H9 (cell line): ENCODE measurements at regions not wholly inside any gene's neighbourhood (a gene's known extent, or its start where the extent isn't known, plus 50 kb on each side); places are given as distances from the start of the nearest gene placed in this dataset.

Experiments used
- DNase-seq: peaks from one replicate; pipeline ENCODE4 v3.0.0-alpha.2; 2017
- H2AFZ ChIP-seq: one replicate; pipeline ENCODE4 v1.6.1; 2013; ENCODE audit warnings: mild to moderate bottlenecking, low read length, control low read depth, moderate library complexity
- H2AK5ac ChIP-seq: 2 replicates; pipeline ENCODE4 v1.6.1; 2013; ENCODE audit warnings: low read length, control low read depth, mixed read lengths; ENCODE audit not compliant: insufficient read length
- H2BK120ac ChIP-seq: one replicate; pipeline ENCODE4 v1.6.1; 2013; ENCODE audit warnings: low read depth, mild to moderate bottlenecking, low read length, control low read depth, inconsistent platforms; ENCODE audit not compliant: poor library complexity, severe bottlenecking
- H2BK12ac ChIP-seq: 2 replicates; pipeline ENCODE4 v1.6.1; 2013; ENCODE audit warnings: low read length, control low read depth, mixed read lengths, low read depth; ENCODE audit not compliant: insufficient read length
- H2BK15ac ChIP-seq: 2 replicates; pipeline ENCODE4 v1.6.1; 2013; ENCODE audit warnings: low read depth, low read length, control low read depth
- H2BK20ac ChIP-seq: one replicate; pipeline ENCODE4 v1.6.1; 2013; ENCODE audit warnings: low read depth, mild to moderate bottlenecking, low read length, control low read depth, inconsistent platforms; ENCODE audit not compliant: poor library complexity, severe bottlenecking
- H2BK5ac ChIP-seq: 2 replicates; pipeline ENCODE4 v1.6.1; 2013; ENCODE audit warnings: low read length, control low read depth, mixed read lengths; ENCODE audit not compliant: insufficient read length
- H3K14ac ChIP-seq: 2 replicates; pipeline ENCODE4 v1.6.1; 2013; ENCODE audit warnings: low read length, control low read depth; ENCODE audit not compliant: insufficient read depth
- H3K18ac ChIP-seq: 2 replicates; pipeline ENCODE4 v1.6.1; 2013; ENCODE audit warnings: low read depth, mild to moderate bottlenecking, mixed read lengths, low read length, control low read depth; ENCODE audit not compliant: insufficient read length
- H3K23ac ChIP-seq: 2 replicates; pipeline ENCODE4 v1.6.1; 2013; ENCODE audit warnings: low read length, control low read depth, mixed read lengths, low read depth; ENCODE audit not compliant: insufficient read length
- H3K23me2 ChIP-seq: 2 replicates; pipeline ENCODE4 v1.6.1; 2013; ENCODE audit warnings: low read depth, mild to moderate bottlenecking, mixed read lengths, low read length, control low read depth; ENCODE audit not compliant: insufficient read length, poor library complexity, severe bottlenecking
- H3K27ac ChIP-seq: 2 replicates; pipeline ENCODE4 v1.5.1; 2013; ENCODE audit warnings: low read length, control low read depth, mixed read lengths, low read depth; ENCODE audit not compliant: insufficient read length
- H3K27me3 ChIP-seq: 2 replicates; pipeline ENCODE4 v1.6.1; 2013; ENCODE audit warnings: low read length, control low read depth, inconsistent platforms; ENCODE audit not compliant: insufficient read depth
- H3K4ac ChIP-seq: 2 replicates; pipeline ENCODE4 v1.6.1; 2013; ENCODE audit warnings: low read depth, mild to moderate bottlenecking, control low read depth, inconsistent platforms, low read length, moderate library complexity
- H3K4me1 ChIP-seq: 2 replicates; pipeline ENCODE4 v1.6.1; 2013; ENCODE audit warnings: low read length, control low read depth, inconsistent platforms; ENCODE audit not compliant: insufficient read depth
- H3K4me2 ChIP-seq: 2 replicates; pipeline ENCODE4 v1.6.1; 2013; ENCODE audit warnings: low read length, control low read depth, mixed read lengths; ENCODE audit not compliant: insufficient read length, insufficient read depth
- H3K56ac ChIP-seq: 2 replicates; pipeline ENCODE4 v1.6.1; 2013; ENCODE audit warnings: low read depth, mild to moderate bottlenecking, mixed read lengths, low read length, control low read depth; ENCODE audit not compliant: insufficient read length
- H3K79me1 ChIP-seq: 2 replicates; pipeline ENCODE4 v1.6.1; 2013; ENCODE audit warnings: low read depth, mild to moderate bottlenecking, moderate library complexity, low read length, control low read depth, inconsistent platforms; ENCODE audit not compliant: insufficient read depth, poor library complexity, severe bottlenecking
- H3K79me2 ChIP-seq: 2 replicates; pipeline ENCODE4 v1.6.1; 2013; ENCODE audit warnings: low read length, control low read depth, inconsistent platforms; ENCODE audit not compliant: insufficient read depth
- H3K9ac ChIP-seq: 2 replicates; pipeline ENCODE4 v1.6.1; 2013; ENCODE audit warnings: low read length, control low read depth, mixed read lengths; ENCODE audit not compliant: insufficient read length; ENCODE audit errors: extremely low read depth
- H3K9me3 ChIP-seq: one replicate; pipeline ENCODE4 v1.6.1; 2013; ENCODE audit warnings: low read depth, low read length, inconsistent platforms; ENCODE audit not compliant: control insufficient read depth
- H3T11ph ChIP-seq: one replicate; pipeline ENCODE4 v1.6.1; 2013; ENCODE audit warnings: mild to moderate bottlenecking, low read length, control low read depth, inconsistent platforms
- H4K20me1 ChIP-seq: one replicate; pipeline ENCODE4 v1.6.1; 2013; ENCODE audit not compliant: control insufficient read depth, insufficient read length, insufficient read depth
- H4K5ac ChIP-seq: 2 replicates; pipeline ENCODE4 v1.6.1; 2013; ENCODE audit warnings: low read depth, mild to moderate bottlenecking, mixed read lengths, low read length, control low read depth; ENCODE audit not compliant: insufficient read length
- H4K8ac ChIP-seq: replicated peaks from 2 replicates; pipeline ENCODE4 v1.6.1; 2013; ENCODE audit warnings: low read length, control low read depth, mixed read lengths, low read depth; ENCODE audit not compliant: insufficient read length
- H4K91ac ChIP-seq: 2 replicates; pipeline ENCODE4 v1.6.1; 2013; ENCODE audit warnings: low read depth, mild to moderate bottlenecking, moderate library complexity, mixed read lengths, low read length, control low read depth; ENCODE audit not compliant: insufficient read length
- H3K27ac Mint-ChIP-seq, 3 experiments: 2 replicates in 2 of 3; 3 replicates in 1 of 3; pipeline ENCODE4 v1.8.0; 2020 to 2021; ENCODE audit warnings: mixed read lengths in 3 of 3, mild to moderate bottlenecking in 1 of 3, moderate library complexity in 1 of 3
- H3K27me3 Mint-ChIP-seq: 2 replicates; pipeline ENCODE4 v1.8.0; 2021; ENCODE audit warnings: low read depth, mild to moderate bottlenecking, moderate library complexity, mixed read lengths
- H3K36me3 Mint-ChIP-seq, 3 experiments: 2 replicates in 2 of 3; 3 replicates in 1 of 3; pipeline ENCODE4 v1.8.0; 2020 to 2021; ENCODE audit warnings: low read depth in 3 of 3, mixed read lengths in 3 of 3; ENCODE audit not compliant: insufficient read depth in 1 of 3
- H3K4me1 Mint-ChIP-seq, 2 experiments: 2 replicates each; pipeline ENCODE4 v1.8.0; 2020; ENCODE audit warnings: mixed read lengths in 2 of 2
- H3K4me3 Mint-ChIP-seq, 2 experiments: 2 replicates in 1 of 2; 3 replicates in 1 of 2; pipeline ENCODE4 v1.8.0; 2020 to 2021; ENCODE audit warnings: mild to moderate bottlenecking in 2 of 2, mixed read lengths in 2 of 2, moderate library complexity in 1 of 2
- H3K9me3 Mint-ChIP-seq, 2 experiments: 2 replicates in 1 of 2; 3 replicates in 1 of 2; pipeline ENCODE4 v1.8.0; 2020; ENCODE audit warnings: mild to moderate bottlenecking in 2 of 2, mixed read lengths in 2 of 2, moderate library complexity in 1 of 2
- WGBS: extraction: QIAGEN DNeasy Blood & Tissue Kit; methylation state at CpG from one replicate; pipeline ENCODE4 v1.1.7; 2013; ENCODE audit warnings: missing lambda C conversion rate, low lambda C conversion rate, mixed read lengths; ENCODE audit not compliant: insufficient read length; ENCODE audit errors: extremely low coverage; 5-methylcytosine and 5-hydroxymethylcytosine counted together
- TF ChIP-seq, protein P1 (sequence below): fragments of 200-600 bp; sonication (generic); conservative IDR thresholded peaks from 3 replicates; pipeline ENCODE4 v1.8.0; 2021; ENCODE audit warnings: antibody characterized with exemption, mild to moderate bottlenecking

DNA sequence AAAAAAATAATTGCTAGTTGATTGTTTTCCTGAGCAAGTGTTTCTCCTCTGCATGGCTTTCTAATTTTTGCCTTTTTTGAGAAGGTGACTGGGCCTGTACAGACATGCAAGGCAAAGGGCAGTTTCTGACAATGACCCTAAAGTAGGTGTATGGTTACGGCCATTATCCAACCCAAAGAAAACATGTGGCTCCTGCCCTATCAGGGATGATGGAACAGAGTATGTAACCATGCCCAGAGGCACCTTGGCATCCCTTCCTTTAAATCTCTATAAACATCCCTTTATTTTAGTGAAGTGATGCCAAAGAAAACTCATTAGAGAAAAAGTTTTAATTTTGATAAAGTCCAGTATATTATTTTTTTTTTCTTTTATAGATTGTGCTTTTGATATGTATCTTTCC lies 217.5 kb downstream of the LPIN1 start:
- Histone ChIP-seq H3K23me2 (no peaks in the 10 kb centered on the region), H3K27ac (no peak overlapping the region), H3K9ac (no peak overlapping the region), H3K27me3 (no peaks in the 10 kb centered on the region), H2AK5ac (no peak overlapping the region), H3T11ph (no peak overlapping the region), H3K56ac (no peak overlapping the region), H4K91ac (no peak overlapping the region), H3K4ac (no peak overlapping the region), H3K79me1 (no peaks in the 10 kb centered on the region), H2AFZ (no peak overlapping the region), H3K4me1 (no peaks in the 10 kb centered on the region), H4K20me1 (no peaks in the 10 kb centered on the region), H3K14ac (no peak overlapping the region), H3K18ac (no peak overlapping the region), H2BK12ac (no peak overlapping the region), H3K9me3 (no peaks in the 10 kb centered on the region), H3K23ac (no peak overlapping the region), H2BK15ac (no peak overlapping the region), H3K4me2 (no peak overlapping the region), H4K8ac (no peak overlapping the region), H2BK20ac (no peak overlapping the region), H2BK120ac (no peak overlapping the region), H3K79me2 (no peaks in the 10 kb centered on the region), H2BK5ac (no peak overlapping the region), H4K5ac (no peak overlapping the region)
- DNase-seq = no peak
- H3K4me1 Mint-ChIP-seq = no peaks in the 10 kb centered on the region
- H3K9me3 Mint-ChIP-seq = no peaks in the 10 kb centered on the region
- H3K27me3 Mint-ChIP-seq = no peaks in the 10 kb centered on the region
- TF ChIP-seq, protein P1, sequence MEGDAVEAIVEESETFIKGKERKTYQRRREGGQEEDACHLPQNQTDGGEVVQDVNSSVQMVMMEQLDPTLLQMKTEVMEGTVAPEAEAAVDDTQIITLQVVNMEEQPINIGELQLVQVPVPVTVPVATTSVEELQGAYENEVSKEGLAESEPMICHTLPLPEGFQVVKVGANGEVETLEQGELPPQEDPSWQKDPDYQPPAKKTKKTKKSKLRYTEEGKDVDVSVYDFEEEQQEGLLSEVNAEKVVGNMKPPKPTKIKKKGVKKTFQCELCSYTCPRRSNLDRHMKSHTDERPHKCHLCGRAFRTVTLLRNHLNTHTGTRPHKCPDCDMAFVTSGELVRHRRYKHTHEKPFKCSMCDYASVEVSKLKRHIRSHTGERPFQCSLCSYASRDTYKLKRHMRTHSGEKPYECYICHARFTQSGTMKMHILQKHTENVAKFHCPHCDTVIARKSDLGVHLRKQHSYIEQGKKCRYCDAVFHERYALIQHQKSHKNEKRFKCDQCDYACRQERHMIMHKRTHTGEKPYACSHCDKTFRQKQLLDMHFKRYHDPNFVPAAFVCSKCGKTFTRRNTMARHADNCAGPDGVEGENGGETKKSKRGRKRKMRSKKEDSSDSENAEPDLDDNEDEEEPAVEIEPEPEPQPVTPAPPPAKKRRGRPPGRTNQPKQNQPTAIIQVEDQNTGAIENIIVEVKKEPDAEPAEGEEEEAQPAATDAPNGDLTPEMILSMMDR = no peak
- WGBS = no CpG with 5 or more reads among the region's 1 CpG
- H3K4me3 Mint-ChIP-seq = no peak overlapping the region
- H3K36me3 Mint-ChIP-seq = no peaks in the 10 kb centered on the region
- no peak overlapping the region for H3K27ac Mint-ChIP-seq
